SK-N-SH (cell line): ENCODE measurements at regions not wholly inside any gene's neighbourhood (a gene's known extent, or its start where the extent isn't known, plus 50 kb on each side); places are given as distances from the start of the nearest gene placed in this dataset.

Source experiments
- CTCF ChIA-PET: fragments of 300-600, 350-600 bp; formaldehyde crosslinking; extraction: SDS; loops from one replicate; lab custom pipeline; 2021; lab: Yijun Ruan, JAX
- POLR2A ChIA-PET: fragments of 350-600 bp; sonication (Branson Sonifier 250); formaldehyde crosslinking; extraction: SDS; loops from one replicate; lab custom pipeline; 2020; ENCODE audit warnings: antibody characterized with exemption, inconsistent platforms; lab: Yijun Ruan, JAX
- DNase-seq: peaks from one replicate; pipeline ENCODE4 v3.0.0; 2012
- H2AFZ ChIP-seq: fragments of 200-600 bp; sonication (generic); 2 replicates; pipeline ENCODE4 v1.8.1; 2016; ENCODE audit warnings: antibody characterized with exemption, mild to moderate bottlenecking, low read depth
- H3F3A ChIP-seq: fragments of 200-600 bp; sonication (generic); replicated peaks from 2 replicates; pipeline ENCODE3; 2016; ENCODE audit warnings: antibody characterized with exemption, mild to moderate bottlenecking; ENCODE audit not compliant: insufficient read depth
- H3K27ac ChIP-seq, 2 experiments: fragments of 200-500 bp in 1 of 2; fragments of 200-600 bp in 1 of 2; sonication (Bioruptor generic) in 1 of 2; sonication (generic), shearing (Covaris generic) in 1 of 2; 2 replicates each; pipeline versions ENCODE4 v1.5.1 to v1.6.1; 2014 to 2016; ENCODE audit warnings: low read depth in 2 of 2, inconsistent platforms in 1 of 2, low read length in 1 of 2, mild to moderate bottlenecking in 1 of 2, mixed read lengths in 1 of 2
- H3K27me3 ChIP-seq: fragments of 200-600 bp; sonication (generic), shearing (Covaris generic); 2 replicates; pipeline ENCODE4 v1.6.1; 2016; ENCODE audit warnings: mixed run types; ENCODE audit not compliant: insufficient read depth
- H3K36me3 ChIP-seq, 2 experiments: fragments of 200-500 bp in 1 of 2; fragments of 200-600 bp in 1 of 2; sonication (Bioruptor generic) in 1 of 2; sonication (generic) in 1 of 2; replicated peaks in 1 of 2; 2 replicates each; pipeline versions ENCODE3 to v1.5.1; 2014 to 2016; ENCODE audit warnings: low read length in 1 of 2, mild to moderate bottlenecking in 1 of 2; ENCODE audit not compliant: insufficient read depth in 2 of 2, control insufficient read depth in 1 of 2
- H3K4me1 ChIP-seq, 2 experiments: fragments of 200-500 bp in 1 of 2; fragments of 200-600 bp in 1 of 2; sonication (Bioruptor generic) in 1 of 2; sonication (generic), shearing (Covaris generic) in 1 of 2; 2 replicates each; pipeline versions ENCODE4 v1.5.1 to v1.6.1; 2014 to 2016; ENCODE audit warnings: low read depth in 1 of 2, low read length in 1 of 2, mixed run types in 1 of 2; ENCODE audit not compliant: insufficient read depth in 2 of 2, control insufficient read depth in 1 of 2
- H3K4me2 ChIP-seq: fragments of 200-600 bp; sonication (generic), shearing (Covaris generic); 2 replicates; pipeline ENCODE4 v1.6.1; 2017; ENCODE audit warnings: mixed run types
- H3K4me3 ChIP-seq, 2 experiments: fragments of 200-500 bp in 1 of 2; fragments of 200-600 bp in 1 of 2; sonication (Bioruptor generic) in 1 of 2; sonication (generic), shearing (Covaris generic) in 1 of 2; 2 replicates each; pipeline versions ENCODE4 v1.5.1 to v1.8.1; 2014 to 2016; ENCODE audit warnings: low read depth in 2 of 2, inconsistent platforms in 1 of 2, low read length in 1 of 2, mild to moderate bottlenecking in 1 of 2, mixed read lengths in 1 of 2, moderate library complexity in 1 of 2
- H3K79me2 ChIP-seq: fragments of 200-600 bp; sonication (generic); 2 replicates; pipeline ENCODE4 v1.8.1; 2017; ENCODE audit warnings: mild to moderate bottlenecking; ENCODE audit not compliant: insufficient read depth
- H3K9ac ChIP-seq: fragments of 200-600 bp; sonication (generic); 2 replicates; pipeline ENCODE4 v1.6.1; 2017; ENCODE audit warnings: mixed run types
- H3K9me2 ChIP-seq: fragments of 200-600 bp; sonication (generic); 2 replicates; pipeline ENCODE4 v1.6.1; 2017; ENCODE audit warnings: mixed run types
- H3K9me3 ChIP-seq: fragments of 200-600 bp; sonication (generic); 2 replicates; pipeline ENCODE4 v1.6.1; 2017; ENCODE audit warnings: mixed run types, mild to moderate bottlenecking, moderate library complexity
- H4K20me1 ChIP-seq: fragments of 200-600 bp; sonication (generic); 2 replicates; pipeline ENCODE4 v1.6.1; 2017; ENCODE audit warnings: mild to moderate bottlenecking, mixed run types; ENCODE audit not compliant: insufficient read depth
- CHD2 ChIP-seq: fragments of 150-350 bp; IDR thresholded peaks from 2 replicates; pipeline ENCODE4 v1.6.1; 2018; ENCODE audit warnings: low read length; ENCODE audit not compliant: partially characterized antibody
- EP300 ChIP-seq, 2 experiments: IDR thresholded peaks; 2 replicates each; pipeline versions ENCODE4 v1.4.0 to v1.6.1; 2012; ENCODE audit warnings: borderline replicate concordance in 1 of 2, low read depth in 1 of 2, low read length in 1 of 2
- GABPA ChIP-seq: IDR thresholded peaks from 2 replicates; pipeline ENCODE4 v1.4.0; 2012; ENCODE audit warnings: low read depth, mild to moderate bottlenecking
- JUND ChIP-seq: IDR thresholded peaks from 2 replicates; pipeline ENCODE4 v1.4.0; 2012
- MEF2A ChIP-seq: IDR thresholded peaks from 2 replicates; pipeline ENCODE4 v1.4.0; 2012; ENCODE audit warnings: low read depth, borderline replicate concordance
- MXI1 ChIP-seq: IDR thresholded peaks from 2 replicates; pipeline ENCODE4 v1.6.1; 2012; ENCODE audit warnings: mild to moderate bottlenecking, low read depth, low read length, improper control_type of control experiment
- NRF1 ChIP-seq: IDR thresholded peaks from 2 replicates; pipeline ENCODE4 v1.6.1; 2012; ENCODE audit warnings: low read depth, mild to moderate bottlenecking, low read length
- RCOR1 ChIP-seq: fragments of 150-350 bp; IDR thresholded peaks from 2 replicates; pipeline ENCODE4 v1.6.1; 2017; ENCODE audit warnings: antibody characterized with exemption, low read length
- RFX5 ChIP-seq: IDR thresholded peaks from 2 replicates; pipeline ENCODE4 v1.6.1; 2012; ENCODE audit warnings: mild to moderate bottlenecking, improper control_type of control experiment, low read length
- SMC3 ChIP-seq: IDR thresholded peaks from 2 replicates; pipeline ENCODE4 v1.6.1; 2012; ENCODE audit warnings: low read depth, low read length, improper control_type of control experiment
- TCF12 ChIP-seq: IDR thresholded peaks from 2 replicates; pipeline ENCODE4 v1.4.0; 2012
- USF2 ChIP-seq: fragments of 150-350 bp; IDR thresholded peaks from 2 replicates; pipeline ENCODE4 v1.6.1; 2017; ENCODE audit warnings: antibody characterized with exemption, low read length, low read depth, borderline replicate concordance
- WGBS: methylation state at CpG from one replicate; pipeline ENCODE4 v1.1.6; 2017; ENCODE audit warnings: low lambda C conversion rate; 5-methylcytosine and 5-hydroxymethylcytosine counted together
- TF ChIP-seq, protein P1 (sequence below): IDR thresholded peaks from 2 replicates; pipeline ENCODE4 v1.4.0; 2012; ENCODE audit warnings: low read depth, borderline replicate concordance
- TF ChIP-seq, protein P2 (sequence below): fragments of 200-600 bp; sonication (generic); IDR thresholded peaks from 2 replicates; pipeline ENCODE4 v1.6.1; 2017; ENCODE audit warnings: antibody characterized with exemption, mild to moderate bottlenecking, moderate library complexity
- TF ChIP-seq, protein P3 (sequence below): IDR thresholded peaks from 2 replicates; pipeline ENCODE4 v1.6.1; 2012; ENCODE audit warnings: mild to moderate bottlenecking, low read depth, low read length, moderate library complexity

DNA sequence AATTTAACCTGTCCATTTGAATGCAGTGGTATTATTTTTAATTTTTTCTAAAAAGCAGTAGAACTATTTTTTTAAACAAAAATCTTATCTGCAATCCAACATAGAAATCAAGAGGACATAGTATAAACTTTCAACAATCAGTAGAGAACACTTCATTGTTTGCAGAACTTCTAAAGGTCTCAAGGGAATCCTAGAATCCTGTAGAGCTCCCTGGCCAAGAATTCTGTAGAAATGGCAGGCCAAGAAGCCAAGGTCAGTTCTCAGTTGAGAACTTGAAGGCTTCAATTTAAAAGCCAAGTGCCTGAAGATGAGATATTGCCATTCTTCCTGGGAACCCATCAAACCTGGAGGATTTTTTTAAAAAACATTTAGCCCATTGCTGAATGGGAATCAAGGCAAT is 199.2 kb upstream of the KLF4 start:
- H3K4me3 ChIP-seq, result no peak overlapping the region

DNA sequence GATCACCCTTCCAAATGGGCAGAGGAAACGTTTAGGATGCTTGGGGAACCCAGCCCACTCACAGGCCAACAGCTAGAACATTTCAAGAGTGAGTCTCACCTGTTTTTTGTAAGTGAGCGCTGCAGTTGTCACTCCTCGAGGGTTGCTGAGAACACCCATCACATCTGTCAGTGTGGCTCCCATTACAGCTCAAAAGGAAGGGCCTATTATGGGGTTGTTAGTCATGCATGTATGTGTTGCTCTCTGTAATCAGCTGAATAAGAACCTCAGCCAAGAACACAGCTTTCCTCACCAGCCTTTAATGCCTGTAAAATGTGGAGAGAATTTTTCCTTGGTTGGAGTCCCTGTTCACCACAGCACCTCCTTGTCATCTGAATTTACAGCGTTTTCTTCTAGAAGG is 196.3 kb upstream of the KLF4 start:
- Histone ChIP-seq H3F3A (no peaks in the 10 kb centered on the region), H3K36me3 (no peaks in the 10 kb centered on the region)
- WGBS, result 36% methylated on average over 4 of the region's 4 CpGs

More for the DNA sequence above, 199.2 kb upstream of the KLF4 start:
- ChIA-PET CTCF (no interaction called here), POLR2A (no interaction called here)
- H3K27ac ChIP-seq, result no peak overlapping the region
- TF ChIP-seq CHD2 (no peak), EP300 (IDR thresholded peaks at IDR 0.05; ENCODE audit: borderline replicate concordance in 1 of 2, low read depth in 1 of 2, low read length in 1 of 2) (no peak), TCF12 (no peak), MEF2A (no peak), JUND (no peak), MXI1 (no peak)
- TF ChIP-seq, protein P1, sequence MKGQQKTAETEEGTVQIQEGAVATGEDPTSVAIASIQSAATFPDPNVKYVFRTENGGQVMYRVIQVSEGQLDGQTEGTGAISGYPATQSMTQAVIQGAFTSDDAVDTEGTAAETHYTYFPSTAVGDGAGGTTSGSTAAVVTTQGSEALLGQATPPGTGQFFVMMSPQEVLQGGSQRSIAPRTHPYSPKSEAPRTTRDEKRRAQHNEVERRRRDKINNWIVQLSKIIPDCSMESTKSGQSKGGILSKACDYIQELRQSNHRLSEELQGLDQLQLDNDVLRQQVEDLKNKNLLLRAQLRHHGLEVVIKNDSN, result no peak
- H3K79me2 ChIP-seq, result no peaks in the 10 kb centered on the region
- no peaks in the 10 kb centered on the region for H3F3A ChIP-seq
- no peaks in the 10 kb centered on the region for H3K9me2 ChIP-seq
- peaks cover 8% of the 10 kb centered on the region; the same call in 1 of the 2 replicates for H3K27me3 ChIP-seq
- no peaks in the 10 kb centered on the region for H3K9me3 ChIP-seq
- no peaks in the 10 kb centered on the region for H3K4me1 ChIP-seq
- H3K36me3 ChIP-seq, result no peaks in the 10 kb centered on the region
- no peak overlapping the region for H2AFZ ChIP-seq
- no peak for DNase-seq
- H4K20me1 ChIP-seq, result no peaks in the 10 kb centered on the region
- no peak overlapping the region for H3K9ac ChIP-seq
- H3K4me2 ChIP-seq, result no peak overlapping the region

DNA sequence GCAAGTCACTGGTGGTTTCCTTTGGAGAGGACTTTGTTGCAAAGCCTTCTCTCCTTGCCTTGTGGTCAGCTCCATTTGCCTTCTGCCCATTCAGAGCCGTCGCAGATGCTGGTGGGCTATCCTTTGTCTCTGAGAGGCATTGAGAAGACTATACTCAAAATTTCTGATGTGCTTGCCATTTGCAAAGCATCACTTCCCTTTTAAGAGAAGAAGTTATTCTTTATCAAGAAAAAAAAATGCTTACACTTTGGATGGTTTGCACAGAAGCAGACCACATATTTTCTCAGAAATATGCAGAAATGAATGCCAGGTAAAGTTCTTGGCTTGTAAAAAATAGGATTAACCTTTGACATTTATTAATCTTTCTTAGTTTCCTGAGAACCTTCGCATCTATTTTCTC is 195.8 kb upstream of the KLF4 start:
- Histone ChIP-seq H3K9me3 (no peaks in the 10 kb centered on the region), H4K20me1 (no peaks in the 10 kb centered on the region), H2AFZ (no peak overlapping the region), H3K4me3 (no peak overlapping the region), H3K27ac (no peak overlapping the region), H3K9me2 (no peaks in the 10 kb centered on the region), H3K36me3 (no peaks in the 10 kb centered on the region), H3K27me3 (no peaks in the 10 kb centered on the region; the same call in 1 of the 2 replicates), H3K9ac (no peak overlapping the region), H3K4me1 (no peaks in the 10 kb centered on the region), H3K4me2 (no peak overlapping the region), H3F3A (no peaks in the 10 kb centered on the region), H3K79me2 (no peaks in the 10 kb centered on the region)
- ChIA-PET CTCF (no interaction called here), POLR2A (no interaction called here)
- WGBS, result 34% methylated on average over 3 of the region's 3 CpGs
- DNase-seq, result no peak
- TF ChIP-seq, protein P1, result no peak
- TF ChIP-seq USF2 (no peak), RFX5 (no peak), RCOR1 (no peak), EP300 (IDR thresholded peaks at IDR 0.05; ENCODE audit: borderline replicate concordance in 1 of 2, low read depth in 1 of 2, low read length in 1 of 2) (no peak), MXI1 (no peak), SMC3 (no peak)
- TF ChIP-seq, protein P2, sequence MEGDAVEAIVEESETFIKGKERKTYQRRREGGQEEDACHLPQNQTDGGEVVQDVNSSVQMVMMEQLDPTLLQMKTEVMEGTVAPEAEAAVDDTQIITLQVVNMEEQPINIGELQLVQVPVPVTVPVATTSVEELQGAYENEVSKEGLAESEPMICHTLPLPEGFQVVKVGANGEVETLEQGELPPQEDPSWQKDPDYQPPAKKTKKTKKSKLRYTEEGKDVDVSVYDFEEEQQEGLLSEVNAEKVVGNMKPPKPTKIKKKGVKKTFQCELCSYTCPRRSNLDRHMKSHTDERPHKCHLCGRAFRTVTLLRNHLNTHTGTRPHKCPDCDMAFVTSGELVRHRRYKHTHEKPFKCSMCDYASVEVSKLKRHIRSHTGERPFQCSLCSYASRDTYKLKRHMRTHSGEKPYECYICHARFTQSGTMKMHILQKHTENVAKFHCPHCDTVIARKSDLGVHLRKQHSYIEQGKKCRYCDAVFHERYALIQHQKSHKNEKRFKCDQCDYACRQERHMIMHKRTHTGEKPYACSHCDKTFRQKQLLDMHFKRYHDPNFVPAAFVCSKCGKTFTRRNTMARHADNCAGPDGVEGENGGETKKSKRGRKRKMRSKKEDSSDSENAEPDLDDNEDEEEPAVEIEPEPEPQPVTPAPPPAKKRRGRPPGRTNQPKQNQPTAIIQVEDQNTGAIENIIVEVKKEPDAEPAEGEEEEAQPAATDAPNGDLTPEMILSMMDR, result no peak
- TF ChIP-seq, protein P3, sequence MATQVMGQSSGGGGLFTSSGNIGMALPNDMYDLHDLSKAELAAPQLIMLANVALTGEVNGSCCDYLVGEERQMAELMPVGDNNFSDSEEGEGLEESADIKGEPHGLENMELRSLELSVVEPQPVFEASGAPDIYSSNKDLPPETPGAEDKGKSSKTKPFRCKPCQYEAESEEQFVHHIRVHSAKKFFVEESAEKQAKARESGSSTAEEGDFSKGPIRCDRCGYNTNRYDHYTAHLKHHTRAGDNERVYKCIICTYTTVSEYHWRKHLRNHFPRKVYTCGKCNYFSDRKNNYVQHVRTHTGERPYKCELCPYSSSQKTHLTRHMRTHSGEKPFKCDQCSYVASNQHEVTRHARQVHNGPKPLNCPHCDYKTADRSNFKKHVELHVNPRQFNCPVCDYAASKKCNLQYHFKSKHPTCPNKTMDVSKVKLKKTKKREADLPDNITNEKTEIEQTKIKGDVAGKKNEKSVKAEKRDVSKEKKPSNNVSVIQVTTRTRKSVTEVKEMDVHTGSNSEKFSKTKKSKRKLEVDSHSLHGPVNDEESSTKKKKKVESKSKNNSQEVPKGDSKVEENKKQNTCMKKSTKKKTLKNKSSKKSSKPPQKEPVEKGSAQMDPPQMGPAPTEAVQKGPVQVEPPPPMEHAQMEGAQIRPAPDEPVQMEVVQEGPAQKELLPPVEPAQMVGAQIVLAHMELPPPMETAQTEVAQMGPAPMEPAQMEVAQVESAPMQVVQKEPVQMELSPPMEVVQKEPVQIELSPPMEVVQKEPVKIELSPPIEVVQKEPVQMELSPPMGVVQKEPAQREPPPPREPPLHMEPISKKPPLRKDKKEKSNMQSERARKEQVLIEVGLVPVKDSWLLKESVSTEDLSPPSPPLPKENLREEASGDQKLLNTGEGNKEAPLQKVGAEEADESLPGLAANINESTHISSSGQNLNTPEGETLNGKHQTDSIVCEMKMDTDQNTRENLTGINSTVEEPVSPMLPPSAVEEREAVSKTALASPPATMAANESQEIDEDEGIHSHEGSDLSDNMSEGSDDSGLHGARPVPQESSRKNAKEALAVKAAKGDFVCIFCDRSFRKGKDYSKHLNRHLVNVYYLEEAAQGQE, result no peak

More for the DNA sequence above, 196.3 kb upstream of the KLF4 start:
- Histone ChIP-seq H4K20me1 (no peaks in the 10 kb centered on the region), H3K4me1 (no peaks in the 10 kb centered on the region), H3K27me3 (peaks cover 3% of the 10 kb centered on the region; the same call in 1 of the 2 replicates), H2AFZ (no peak overlapping the region), H3K27ac (no peak overlapping the region), H3K9ac (no peak overlapping the region), H3K79me2 (no peaks in the 10 kb centered on the region), H3K9me2 (no peaks in the 10 kb centered on the region), H3K4me2 (no peak overlapping the region), H3K9me3 (no peaks in the 10 kb centered on the region), H3K4me3 (no peak overlapping the region)
- DNase-seq, result no peak
- ChIA-PET CTCF (no interaction called here), POLR2A (no interaction called here)
- TF ChIP-seq RCOR1 (no peak), NRF1 (no peak), GABPA (no peak)
